ENCODE measurements at regions not wholly inside any gene's neighbourhood (a gene's known extent, or its start where the extent isn't known, plus 50 kb on each side); places are given as distances from the start of the nearest gene placed in this dataset.

- no peaks in the 10 kb centered on the region for H3K27me3 Mint-ChIP-seq (ENCODE audit: unreplicated experiment)
- no peaks in the 10 kb centered on the region for H3K36me3 Mint-ChIP-seq (ENCODE audit: unreplicated experiment)
- no peak overlapping the region for H3K4me3 Mint-ChIP-seq (ENCODE audit: unreplicated experiment)
- DNase-seq, result no peak
- no peaks in the 10 kb centered on the region for H3K9me3 Mint-ChIP-seq (ENCODE audit: unreplicated experiment)
- H3K27ac Mint-ChIP-seq (ENCODE audit: unreplicated experiment), result no peak overlapping the region
- no peaks in the 10 kb centered on the region for H3K4me1 Mint-ChIP-seq (ENCODE audit: low read depth, unreplicated experiment)
- TF ChIP-seq CTCF (IDR thresholded peaks at IDR 0.05; ENCODE audit: partially characterized antibody, unreplicated experiment), result no peak
These were observed 104.2 kb upstream of the NEUROD1 start for GRCh38 chr2:181784556-181784955.

GRCh38 chr2:181785691-181786344 is 105.5 kb upstream of the NEUROD1 start:
- H3K9me3 Mint-ChIP-seq (ENCODE audit: unreplicated experiment), result no peaks in the 10 kb centered on the region
- H3K4me3 Mint-ChIP-seq (ENCODE audit: unreplicated experiment), result no peak overlapping the region
- H3K27ac Mint-ChIP-seq (ENCODE audit: unreplicated experiment), result no peak overlapping the region
- H3K4me1 Mint-ChIP-seq (ENCODE audit: low read depth, unreplicated experiment), result no peaks in the 10 kb centered on the region
- no peak for TF ChIP-seq CTCF (IDR thresholded peaks at IDR 0.05; ENCODE audit: partially characterized antibody, unreplicated experiment)
- no peaks in the 10 kb centered on the region for H3K36me3 Mint-ChIP-seq (ENCODE audit: unreplicated experiment)
- no peaks in the 10 kb centered on the region for H3K27me3 Mint-ChIP-seq (ENCODE audit: unreplicated experiment)
- DNase-seq, result no peak

- H3K27me3 Mint-ChIP-seq (ENCODE audit: unreplicated experiment), result no peaks in the 10 kb centered on the region
- no peaks in the 10 kb centered on the region for H3K4me1 Mint-ChIP-seq (ENCODE audit: low read depth, unreplicated experiment)
- no peak overlapping the region for H3K4me3 Mint-ChIP-seq (ENCODE audit: unreplicated experiment)
- no peak for TF ChIP-seq CTCF (IDR thresholded peaks at IDR 0.05; ENCODE audit: partially characterized antibody, unreplicated experiment)
- no peaks in the 10 kb centered on the region for H3K36me3 Mint-ChIP-seq (ENCODE audit: unreplicated experiment)
- H3K9me3 Mint-ChIP-seq (ENCODE audit: unreplicated experiment), result no peaks in the 10 kb centered on the region
- no peak for DNase-seq
- H3K27ac Mint-ChIP-seq (ENCODE audit: unreplicated experiment), result no peak overlapping the region
These were observed 104.9 kb upstream of the ITPRID2 start for GRCh38 chr2:181786371-181787228.

GRCh38 chr2:181787310-181788048 is 104.1 kb upstream of the ITPRID2 start:
- Mint-ChIP-seq H3K4me1 (ENCODE audit: low read depth, unreplicated experiment) (no peaks in the 10 kb centered on the region), H3K4me3 (ENCODE audit: unreplicated experiment) (no peak overlapping the region), H3K36me3 (ENCODE audit: unreplicated experiment) (no peaks in the 10 kb centered on the region), H3K27me3 (ENCODE audit: unreplicated experiment) (no peaks in the 10 kb centered on the region), H3K27ac (ENCODE audit: unreplicated experiment) (no peak overlapping the region), H3K9me3 (ENCODE audit: unreplicated experiment) (no peaks in the 10 kb centered on the region)
- DNase-seq, result no peak
- no peak for TF ChIP-seq CTCF (IDR thresholded peaks at IDR 0.05; ENCODE audit: partially characterized antibody, unreplicated experiment)
